Subcutaneous abdominal adipose tissue (tissue), 5 donors: ENCODE measurements at regions not wholly inside any gene's neighbourhood (a gene's known extent, or its start where the extent isn't known, plus 50 kb on each side); places are given as distances from the start of the nearest gene placed in this dataset.

ENCODE experiments used
- H3K27ac ChIP-seq: one replicate; pipeline ENCODE4 v1.7.0; 2013; ENCODE audit warnings: low read depth, mild to moderate bottlenecking, inconsistent platforms, low read length, moderate library complexity
- H3K27me3 ChIP-seq, 5 donors: one replicate each; pipeline ENCODE4 v1.7.0; 2013; ENCODE audit warnings: low read length in 5 of 5, inconsistent platforms in 1 of 5; ENCODE audit not compliant: control insufficient read depth in 5 of 5, insufficient read depth in 4 of 5
- H3K36me3 ChIP-seq, 5 donors: one replicate each; pipeline ENCODE4 v1.7.0; 2013; ENCODE audit warnings: low read length in 5 of 5; ENCODE audit not compliant: control insufficient read depth in 5 of 5, insufficient read depth in 5 of 5
- H3K4me1 ChIP-seq, 5 donors: one replicate each; pipeline ENCODE4 v1.7.0; 2013; ENCODE audit warnings: low read length in 5 of 5, mild to moderate bottlenecking in 3 of 5, moderate library complexity in 1 of 5; ENCODE audit not compliant: control insufficient read depth in 5 of 5, insufficient read depth in 5 of 5
- H3K4me3 ChIP-seq, 5 donors: one replicate each; pipeline ENCODE4 v1.7.0; 2013; ENCODE audit warnings: low read length in 5 of 5, low read depth in 1 of 5
- H3K9ac ChIP-seq, 5 donors: one replicate each; pipeline ENCODE4 v1.7.0; 2013; ENCODE audit warnings: low read length in 5 of 5, mild to moderate bottlenecking in 4 of 5, moderate library complexity in 3 of 5
- H3K9me3 ChIP-seq, 5 donors: one replicate each; pipeline ENCODE4 v1.7.0; 2013; ENCODE audit warnings: low read length in 5 of 5; ENCODE audit not compliant: control insufficient read depth in 5 of 5
- donor health status: healthy.
- donor health status: healthy.
- donor health status: healthy.
- donor health status: healthy.
- donor health status: healthy.

- no peaks in the 10 kb centered on the region for H3K9me3 ChIP-seq
- no peaks in the 10 kb centered on the region for H3K27me3 ChIP-seq
- H3K4me1 ChIP-seq = no peaks in the 10 kb centered on the region
- H3K4me3 ChIP-seq = no peak overlapping the region
- no peak overlapping the region for H3K9ac ChIP-seq
- H3K36me3 ChIP-seq = no peaks in the 10 kb centered on the region
- no peak overlapping the region for H3K27ac ChIP-seq
Observed at GRCh38 chr3:106566277-106566676, 697.5 kb upstream of the CBLB start.

GRCh38 chr3:106570426-106570825, 701.6 kb upstream of the CBLB start:
- Histone ChIP-seq H3K9ac (no peak overlapping the region), H3K27ac (no peak overlapping the region), H3K4me1 (no peaks in the 10 kb centered on the region), H3K36me3 (no peaks in the 10 kb centered on the region), H3K27me3 (no peaks in the 10 kb centered on the region), H3K4me3 (no peak overlapping the region), H3K9me3 (no peaks in the 10 kb centered on the region)

DNA sequence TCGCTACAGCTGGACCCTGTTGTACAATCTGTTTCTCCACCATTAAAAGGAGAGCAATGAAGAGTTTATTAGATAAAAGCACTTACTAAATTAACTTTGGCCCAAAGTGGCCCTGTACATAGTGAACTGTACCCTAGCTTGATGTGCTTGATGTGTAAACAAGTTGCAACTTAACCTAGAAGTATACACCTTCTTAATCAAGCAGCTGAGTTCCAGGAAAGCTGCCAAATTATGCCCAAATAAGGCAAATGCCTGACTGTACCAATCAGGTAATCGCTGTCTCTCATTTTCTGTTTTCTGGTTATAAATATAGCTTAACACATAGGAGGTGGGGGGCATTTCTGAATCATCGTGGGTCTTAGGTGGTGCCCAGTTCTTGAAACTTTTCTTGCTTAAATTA, 704.8 kb upstream of the CBLB start:
- H3K27me3 ChIP-seq = no peaks in the 10 kb centered on the region
- no peaks in the 10 kb centered on the region for H3K9me3 ChIP-seq
- no peaks in the 10 kb centered on the region for H3K4me1 ChIP-seq
- H3K27ac ChIP-seq = no peak overlapping the region
- H3K9ac ChIP-seq = no peak overlapping the region
- H3K4me3 ChIP-seq = no peak overlapping the region
- H3K36me3 ChIP-seq = no peaks in the 10 kb centered on the region

- H3K9ac ChIP-seq = no peak overlapping the region
- H3K27me3 ChIP-seq = no peaks in the 10 kb centered on the region
- H3K36me3 ChIP-seq = no peaks in the 10 kb centered on the region
- no peaks in the 10 kb centered on the region for H3K4me1 ChIP-seq
- H3K27ac ChIP-seq = no peak overlapping the region
- H3K9me3 ChIP-seq = no peaks in the 10 kb centered on the region
- H3K4me3 ChIP-seq = no peak overlapping the region
Observed at GRCh38 chr3:106575029-106575428, 706.2 kb upstream of the CBLB start.

DNA sequence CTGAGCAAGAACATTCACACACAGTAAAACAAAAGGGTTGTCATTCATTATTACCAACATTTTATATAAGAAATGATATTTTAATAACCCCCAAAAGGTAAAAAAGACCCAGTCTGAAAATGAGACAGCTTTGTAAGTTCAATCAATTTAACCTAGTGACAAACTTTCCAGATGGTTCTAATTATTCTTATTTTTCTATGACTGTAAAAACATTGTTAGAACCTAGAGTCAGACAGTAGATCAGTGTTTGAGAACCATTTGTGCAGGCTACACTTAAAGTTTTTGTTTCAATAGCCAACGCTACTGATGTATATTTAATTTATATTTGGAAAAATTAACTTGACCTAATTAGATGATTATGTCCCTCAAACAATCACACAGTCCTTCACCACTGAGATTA, 708.4 kb upstream of the CBLB start:
- H3K4me1 ChIP-seq = no peaks in the 10 kb centered on the region
- H3K9ac ChIP-seq = no peak overlapping the region
- no peak overlapping the region for H3K4me3 ChIP-seq
- no peaks in the 10 kb centered on the region for H3K36me3 ChIP-seq
- H3K27me3 ChIP-seq = no peaks in the 10 kb centered on the region
- no peaks in the 10 kb centered on the region for H3K9me3 ChIP-seq
- no peak overlapping the region for H3K27ac ChIP-seq

DNA sequence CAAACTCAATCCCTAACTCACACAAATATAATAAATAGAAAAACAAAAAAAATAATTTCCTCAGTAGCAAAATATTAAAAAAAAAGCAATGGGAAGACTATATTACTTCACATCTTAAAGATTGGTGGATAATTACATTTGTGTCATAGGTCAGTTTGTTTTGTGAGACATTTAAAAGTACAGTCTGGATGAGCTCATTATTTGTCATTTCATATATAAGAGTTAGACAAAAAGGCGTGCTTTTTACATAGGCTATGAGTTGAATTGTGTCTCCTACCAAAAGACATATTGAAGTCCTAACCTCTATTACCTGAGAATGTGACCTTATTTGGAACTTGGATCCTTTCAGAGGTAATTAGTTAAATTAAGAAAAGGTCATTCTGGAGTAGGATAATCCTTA, 710.1 kb upstream of the CBLB start:
- Histone ChIP-seq H3K4me1 (no peaks in the 10 kb centered on the region), H3K4me3 (no peak overlapping the region), H3K36me3 (no peaks in the 10 kb centered on the region), H3K9ac (no peak overlapping the region), H3K27me3 (no peaks in the 10 kb centered on the region), H3K27ac (no peak overlapping the region), H3K9me3 (no peaks in the 10 kb centered on the region)

DNA sequence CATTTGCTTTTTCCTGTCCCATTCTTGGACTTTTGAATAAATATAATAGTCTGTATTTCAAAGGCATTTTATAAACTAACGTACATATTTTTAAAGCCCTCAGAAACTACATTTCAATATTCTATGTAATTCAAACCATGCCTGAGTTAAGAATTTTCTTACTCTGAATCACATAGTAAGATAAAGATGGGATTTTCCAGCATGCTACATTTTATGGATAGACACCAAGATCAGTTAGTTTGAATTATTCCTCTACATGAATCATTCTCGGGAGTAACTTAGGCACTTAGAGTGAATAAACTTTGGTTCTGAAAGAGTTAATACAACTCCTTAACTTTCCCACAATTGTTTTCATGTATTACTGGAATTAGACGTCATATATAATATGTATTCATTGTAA, 713.3 kb upstream of the CBLB start:
- H3K9me3 ChIP-seq = no peaks in the 10 kb centered on the region
- H3K27me3 ChIP-seq = no peaks in the 10 kb centered on the region
- H3K4me3 ChIP-seq = no peak overlapping the region
- no peak overlapping the region for H3K9ac ChIP-seq
- no peak overlapping the region for H3K27ac ChIP-seq
- H3K36me3 ChIP-seq = no peaks in the 10 kb centered on the region
- no peaks in the 10 kb centered on the region for H3K4me1 ChIP-seq

- Histone ChIP-seq H3K9me3 (no peaks in the 10 kb centered on the region), H3K4me3 (no peak overlapping the region), H3K36me3 (no peaks in the 10 kb centered on the region), H3K9ac (no peak overlapping the region), H3K27me3 (no peaks in the 10 kb centered on the region), H3K4me1 (peaks cover 0 to 6% (median 0%) of the 10 kb centered on the region in 5 donors), H3K27ac (no peak overlapping the region)
Observed at GRCh38 chr3:106587551-106587950, 718.7 kb upstream of the CBLB start.

DNA sequence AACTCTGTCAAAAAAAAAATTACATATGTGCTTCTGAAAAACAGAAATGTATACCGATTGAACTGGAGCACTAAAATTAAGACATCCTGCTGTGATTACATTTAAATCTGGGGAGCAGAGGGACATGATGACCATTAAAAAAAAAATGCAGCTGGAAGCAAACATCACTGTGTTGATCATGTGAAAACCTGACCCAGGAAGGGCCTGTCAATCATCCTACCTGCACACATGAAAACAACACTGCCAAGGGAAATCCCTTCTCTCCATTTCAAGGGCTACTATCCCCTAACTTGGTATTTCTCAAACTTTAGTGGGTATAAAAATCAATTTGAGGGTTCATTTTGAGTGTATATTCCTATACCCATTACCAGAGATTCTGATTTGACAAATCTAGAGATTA, 719.9 kb upstream of the CBLB start:
- no peak overlapping the region for H3K27ac ChIP-seq
- no peaks in the 10 kb centered on the region for H3K36me3 ChIP-seq
- peaks cover 0 to 6% (median 0%) of the 10 kb centered on the region in 5 donors for H3K4me1 ChIP-seq
- H3K9me3 ChIP-seq = no peaks in the 10 kb centered on the region
- no peaks in the 10 kb centered on the region for H3K27me3 ChIP-seq
- H3K9ac ChIP-seq = no peak overlapping the region
- H3K4me3 ChIP-seq = no peak overlapping the region

GRCh38 chr3:106589311-106589942, 720.6 kb upstream of the CBLB start:
- H3K9ac ChIP-seq = no peak overlapping the region
- H3K27me3 ChIP-seq = no peaks in the 10 kb centered on the region
- H3K4me3 ChIP-seq = no peak overlapping the region
- peaks cover 0 to 6% (median 0%) of the 10 kb centered on the region in 5 donors for H3K4me1 ChIP-seq
- H3K9me3 ChIP-seq = no peaks in the 10 kb centered on the region
- H3K36me3 ChIP-seq = no peaks in the 10 kb centered on the region
- H3K27ac ChIP-seq = no peak overlapping the region

DNA sequence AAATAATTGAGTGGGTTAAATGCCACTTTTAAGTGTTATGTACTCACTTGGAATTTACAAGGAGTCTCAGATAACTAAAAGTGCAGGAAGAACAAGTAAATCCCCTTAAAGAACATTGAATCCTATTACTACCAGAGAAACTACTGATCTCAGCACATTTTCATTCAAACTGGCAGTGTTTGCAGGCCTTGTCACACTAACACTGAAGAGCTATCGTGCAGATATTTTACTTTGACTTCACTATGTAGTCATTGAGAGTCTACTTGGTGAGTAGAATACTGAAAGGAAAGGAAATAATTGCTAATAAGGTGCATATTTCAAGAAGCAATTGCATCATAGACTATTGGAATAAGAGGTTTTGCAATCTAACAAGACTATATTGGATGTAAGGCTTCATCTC, 721.4 kb upstream of the CBLB start:
- Histone ChIP-seq H3K9ac (no peak overlapping the region), H3K4me3 (no peak overlapping the region), H3K36me3 (no peaks in the 10 kb centered on the region), H3K9me3 (no peaks in the 10 kb centered on the region), H3K27me3 (no peaks in the 10 kb centered on the region), H3K4me1 (peaks cover 0 to 6% (median 0%) of the 10 kb centered on the region in 5 donors), H3K27ac (no peak overlapping the region)
